GM12878 (cell line): ENCODE measurements at regions not wholly inside any gene's neighbourhood (a gene's known extent, or its start where the extent isn't known, plus 50 kb on each side); places are given as distances from the start of the nearest gene placed in this dataset.
A peak's percentile ranks its signal among the peaks of the same experiment; 100 is the strongest.

Source experiments
- BCL11A ChIP-seq: IDR thresholded peaks from 2 replicates; pipeline ENCODE4 v1.6.1; 2011; ENCODE audit warnings: low read depth, low read length
- CBX3 ChIP-seq: fragments of 200-600 bp; sonication (generic); IDR thresholded peaks from 2 replicates; pipeline ENCODE4 v1.6.1; 2016; ENCODE audit warnings: low read depth, borderline replicate concordance
- CREB1 ChIP-seq: IDR thresholded peaks from 2 replicates; pipeline ENCODE4 v1.6.1; 2012; ENCODE audit warnings: low read depth, mild to moderate bottlenecking, inconsistent platforms
- E2F8 ChIP-seq: fragments of 450-650 bp; IDR thresholded peaks from 2 replicates; pipeline ENCODE4 v1.6.1; 2018; ENCODE audit warnings: mild to moderate bottlenecking, low read depth, moderate library complexity; ENCODE audit not compliant: partially characterized antibody
- IKZF1 ChIP-seq: fragments of 450-650 bp; conservative IDR thresholded peaks from 2 replicates; pipeline ENCODE4 v1.6.1; 2017; ENCODE audit warnings: antibody characterized with exemption, mild to moderate bottlenecking
- IRF4 ChIP-seq: IDR thresholded peaks from 2 replicates; pipeline ENCODE4 v1.6.1; 2011; ENCODE audit warnings: low read depth, low read length
- KDM1A ChIP-seq: fragments of 200-600 bp; sonication (generic); IDR thresholded peaks from 2 replicates; pipeline ENCODE4 v1.6.1; 2016; ENCODE audit warnings: borderline replicate concordance
- MXI1 ChIP-seq: fragments of 150-350 bp; IDR thresholded peaks from 2 replicates; pipeline ENCODE4 v1.6.1; 2011; ENCODE audit warnings: low read depth, mild to moderate bottlenecking, inconsistent platforms, low read length, improper control_type of control experiment
- NBN ChIP-seq: fragments of 450-650 bp; IDR thresholded peaks from 2 replicates; pipeline ENCODE4 v1.6.1; 2016
- NR2F1 ChIP-seq: fragments of 450-650 bp; conservative IDR thresholded peaks from 2 replicates; pipeline ENCODE4 v1.6.1; 2017; ENCODE audit warnings: mild to moderate bottlenecking
- RAD21 ChIP-seq: IDR thresholded peaks from 2 replicates; pipeline ENCODE4 v1.6.1; 2011; ENCODE audit warnings: mild to moderate bottlenecking, low read depth, low read length, moderate library complexity; ENCODE audit not compliant: insufficient read depth
- RAD51 ChIP-seq: fragments of 450-650 bp; IDR thresholded peaks from 2 replicates; pipeline ENCODE4 v1.6.1; 2016; ENCODE audit warnings: moderate library complexity, mild to moderate bottlenecking, inconsistent platforms
- RELB ChIP-seq: fragments of 450-650 bp; IDR thresholded peaks from 2 replicates; pipeline ENCODE4 v1.6.1; 2017; ENCODE audit warnings: low read depth, mild to moderate bottlenecking, moderate library complexity
- RFX5 ChIP-seq: IDR thresholded peaks from 2 replicates; pipeline ENCODE4 v1.6.1; 2011; ENCODE audit warnings: low read depth, low read length, improper control_type of control experiment
- SKIL ChIP-seq: fragments of 450-650 bp; IDR thresholded peaks from 2 replicates; pipeline ENCODE4 v1.6.1; 2017; ENCODE audit warnings: mild to moderate bottlenecking, low read depth, inconsistent platforms; ENCODE audit not compliant: poor library complexity, severe bottlenecking
- SPI1 ChIP-seq: IDR thresholded peaks from 2 replicates; pipeline ENCODE4 v1.6.1; 2011; ENCODE audit warnings: low read depth, mild to moderate bottlenecking, low read length, moderate library complexity, borderline replicate concordance; ENCODE audit not compliant: insufficient read depth
- STAT3 ChIP-seq: IDR thresholded peaks from 2 replicates; pipeline ENCODE4 v1.6.1; 2011; ENCODE audit warnings: low read depth, low read length, improper control_type of control experiment
- TCF12 ChIP-seq: IDR thresholded peaks from 2 replicates; pipeline ENCODE4 v1.6.1; 2011; ENCODE audit warnings: low read depth, mild to moderate bottlenecking, low read length
- TCF7 ChIP-seq: IDR thresholded peaks from 2 replicates; pipeline ENCODE4 v1.6.1; 2014; ENCODE audit warnings: antibody characterized with exemption, borderline replicate concordance
- ZBTB40 ChIP-seq: fragments of 450-650 bp; IDR thresholded peaks from 2 replicates; pipeline ENCODE4 v1.6.1; 2016; ENCODE audit warnings: mild to moderate bottlenecking, moderate library complexity, borderline replicate concordance
- ZNF207 ChIP-seq: fragments of 450-650 bp; IDR thresholded peaks from 2 replicates; pipeline ENCODE4 v1.6.1; 2014; ENCODE audit warnings: antibody characterized with exemption, mild to moderate bottlenecking, borderline replicate concordance

- TF ChIP-seq MXI1 (no peak), CREB1 (peak; percentile 13; the same call in 1 of the 2 replicates), IKZF1 (peak; percentile 40; the same call in 1 of the 2 replicates), NBN (no peak), CBX3 (no peak), TCF12 (no peak), RAD21 (no peak), NR2F1 (peak; percentile 68), SPI1 (no peak), SKIL (no peak), STAT3 (no peak), RAD51 (no peak), IRF4 (no peak), ZNF207 (no peak), RFX5 (no peak), BCL11A (peak; percentile 65; the same call in 1 of the 2 replicates), E2F8 (no peak), ZBTB40 (no peak), RELB (no peak), TCF7 (peak; percentile 78), KDM1A (no peak)
Measured at GRCh38 chr14:39568809-39569538, 136.7 kb upstream of the FBXO33 start (continued).
